HL-60 (cell line): ENCODE measurements at regions not wholly inside any gene's neighbourhood (a gene's known extent, or its start where the extent isn't known, plus 50 kb on each side); places are given as distances from the start of the nearest gene placed in this dataset.

Source experiments
- GABPA ChIP-seq: IDR thresholded peaks from 2 replicates; pipeline ENCODE4 v1.6.1; 2012; ENCODE audit warnings: low read depth
- SPI1 ChIP-seq: IDR thresholded peaks from 2 replicates; pipeline ENCODE4 v1.6.1; 2012; ENCODE audit warnings: low read depth, mild to moderate bottlenecking, borderline replicate concordance
- TF ChIP-seq, protein P1 (sequence below): IDR thresholded peaks from one replicate; pipeline ENCODE4 v1.5.1; 2011; ENCODE audit warnings: low read length, control low read depth, inconsistent platforms; ENCODE audit not compliant: insufficient read depth
- TF ChIP-seq, protein P2 (sequence below): IDR thresholded peaks from 2 replicates; pipeline ENCODE4 v1.6.1; 2012; ENCODE audit warnings: low read depth; ENCODE audit not compliant: insufficient replicate concordance

- TF ChIP-seq, protein P1, sequence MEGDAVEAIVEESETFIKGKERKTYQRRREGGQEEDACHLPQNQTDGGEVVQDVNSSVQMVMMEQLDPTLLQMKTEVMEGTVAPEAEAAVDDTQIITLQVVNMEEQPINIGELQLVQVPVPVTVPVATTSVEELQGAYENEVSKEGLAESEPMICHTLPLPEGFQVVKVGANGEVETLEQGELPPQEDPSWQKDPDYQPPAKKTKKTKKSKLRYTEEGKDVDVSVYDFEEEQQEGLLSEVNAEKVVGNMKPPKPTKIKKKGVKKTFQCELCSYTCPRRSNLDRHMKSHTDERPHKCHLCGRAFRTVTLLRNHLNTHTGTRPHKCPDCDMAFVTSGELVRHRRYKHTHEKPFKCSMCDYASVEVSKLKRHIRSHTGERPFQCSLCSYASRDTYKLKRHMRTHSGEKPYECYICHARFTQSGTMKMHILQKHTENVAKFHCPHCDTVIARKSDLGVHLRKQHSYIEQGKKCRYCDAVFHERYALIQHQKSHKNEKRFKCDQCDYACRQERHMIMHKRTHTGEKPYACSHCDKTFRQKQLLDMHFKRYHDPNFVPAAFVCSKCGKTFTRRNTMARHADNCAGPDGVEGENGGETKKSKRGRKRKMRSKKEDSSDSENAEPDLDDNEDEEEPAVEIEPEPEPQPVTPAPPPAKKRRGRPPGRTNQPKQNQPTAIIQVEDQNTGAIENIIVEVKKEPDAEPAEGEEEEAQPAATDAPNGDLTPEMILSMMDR, result no peak
- TF ChIP-seq, protein P2, sequence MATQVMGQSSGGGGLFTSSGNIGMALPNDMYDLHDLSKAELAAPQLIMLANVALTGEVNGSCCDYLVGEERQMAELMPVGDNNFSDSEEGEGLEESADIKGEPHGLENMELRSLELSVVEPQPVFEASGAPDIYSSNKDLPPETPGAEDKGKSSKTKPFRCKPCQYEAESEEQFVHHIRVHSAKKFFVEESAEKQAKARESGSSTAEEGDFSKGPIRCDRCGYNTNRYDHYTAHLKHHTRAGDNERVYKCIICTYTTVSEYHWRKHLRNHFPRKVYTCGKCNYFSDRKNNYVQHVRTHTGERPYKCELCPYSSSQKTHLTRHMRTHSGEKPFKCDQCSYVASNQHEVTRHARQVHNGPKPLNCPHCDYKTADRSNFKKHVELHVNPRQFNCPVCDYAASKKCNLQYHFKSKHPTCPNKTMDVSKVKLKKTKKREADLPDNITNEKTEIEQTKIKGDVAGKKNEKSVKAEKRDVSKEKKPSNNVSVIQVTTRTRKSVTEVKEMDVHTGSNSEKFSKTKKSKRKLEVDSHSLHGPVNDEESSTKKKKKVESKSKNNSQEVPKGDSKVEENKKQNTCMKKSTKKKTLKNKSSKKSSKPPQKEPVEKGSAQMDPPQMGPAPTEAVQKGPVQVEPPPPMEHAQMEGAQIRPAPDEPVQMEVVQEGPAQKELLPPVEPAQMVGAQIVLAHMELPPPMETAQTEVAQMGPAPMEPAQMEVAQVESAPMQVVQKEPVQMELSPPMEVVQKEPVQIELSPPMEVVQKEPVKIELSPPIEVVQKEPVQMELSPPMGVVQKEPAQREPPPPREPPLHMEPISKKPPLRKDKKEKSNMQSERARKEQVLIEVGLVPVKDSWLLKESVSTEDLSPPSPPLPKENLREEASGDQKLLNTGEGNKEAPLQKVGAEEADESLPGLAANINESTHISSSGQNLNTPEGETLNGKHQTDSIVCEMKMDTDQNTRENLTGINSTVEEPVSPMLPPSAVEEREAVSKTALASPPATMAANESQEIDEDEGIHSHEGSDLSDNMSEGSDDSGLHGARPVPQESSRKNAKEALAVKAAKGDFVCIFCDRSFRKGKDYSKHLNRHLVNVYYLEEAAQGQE, result no peak
- no peak for TF ChIP-seq SPI1
- no peak for TF ChIP-seq GABPA
Measured at GRCh38 chr18:60585670-60586069, 213.1 kb upstream of the MC4R start.
